CD4-positive, alpha-beta T cell treated with Interleukin-4 for 1 hour (primary cell): ENCODE measurements at regions not wholly inside any gene's neighbourhood (a gene's known extent, or its start where the extent isn't known, plus 50 kb on each side); places are given as distances from the start of the nearest gene placed in this dataset.
"Not testable (repeated sequence)": the region's sequence is repeated elsewhere in the genome, so short reads cannot be mapped to it uniquely, and the experiment has no call there.

Source experiments
- DNase-seq, 2 donors: peaks; one replicate each; pipeline ENCODE4 v3.0.0-alpha.2; 2020 to 2022

- no peak for DNase-seq
Measured at GRCh38 chr4:128688033-128688721, 121.3 kb upstream of the JADE1 start.

DNA sequence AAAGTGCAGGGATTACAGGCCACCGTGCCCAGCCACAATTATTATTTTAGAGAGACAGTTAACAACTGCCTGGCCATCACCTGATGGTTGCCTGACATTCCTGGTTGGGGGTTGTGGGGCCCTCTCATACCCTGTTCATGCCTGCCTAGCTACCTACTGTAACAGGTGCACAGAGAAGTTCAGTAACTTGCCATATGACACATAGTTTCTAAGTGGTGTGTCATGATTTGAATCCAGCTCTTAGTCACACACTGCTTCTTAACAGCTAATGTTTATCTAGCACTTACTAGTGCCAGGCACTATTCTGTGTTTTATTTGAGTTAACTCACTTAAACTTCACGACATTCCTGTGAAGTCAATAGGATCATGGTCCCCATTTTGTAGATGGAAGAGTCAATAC, 122.7 kb upstream of the JADE1 start:
- no peak for DNase-seq

GRCh38 chr4:128686032-128686465, 123.5 kb upstream of the JADE1 start:
- DNase-seq, result no peak

- DNase-seq, result no peak
Measured at GRCh38 chr4:128684016-128684415, 125.5 kb upstream of the JADE1 start.

DNA sequence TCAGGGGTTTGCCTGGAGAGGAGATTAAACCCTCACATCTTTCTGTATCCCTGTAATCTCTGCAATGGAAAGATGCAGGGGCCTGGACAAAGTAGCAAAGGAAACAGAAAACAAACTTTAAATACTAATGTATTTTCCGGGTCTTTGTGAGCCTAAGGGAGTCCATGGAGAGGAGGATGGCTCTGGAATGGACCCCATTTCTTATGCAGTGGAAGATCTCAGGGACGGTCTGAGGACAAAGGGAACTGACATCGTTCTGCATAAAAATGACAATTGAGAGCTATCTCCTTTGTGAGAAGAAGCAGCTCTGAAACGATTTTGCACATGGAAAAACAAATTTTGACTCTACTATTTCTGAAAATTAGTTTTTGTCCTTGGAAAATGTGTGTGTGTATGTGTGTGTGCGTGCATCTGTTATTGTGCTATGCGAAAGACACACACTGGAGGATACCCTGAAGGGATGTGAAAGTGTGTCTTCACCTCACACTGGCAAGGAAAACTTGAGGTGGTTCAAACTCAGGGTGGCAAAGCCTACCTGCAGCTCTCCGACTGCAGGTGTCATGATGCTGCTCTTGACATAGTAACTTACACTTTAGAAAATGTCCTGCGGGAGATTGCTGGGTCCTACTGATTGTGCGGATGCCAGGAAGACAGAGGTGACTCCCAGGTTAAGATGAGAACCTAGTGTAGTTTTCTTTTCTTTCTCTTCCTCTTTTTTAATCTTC, 126.4 kb upstream of the JADE1 start:
- DNase-seq, result no peak

DNA sequence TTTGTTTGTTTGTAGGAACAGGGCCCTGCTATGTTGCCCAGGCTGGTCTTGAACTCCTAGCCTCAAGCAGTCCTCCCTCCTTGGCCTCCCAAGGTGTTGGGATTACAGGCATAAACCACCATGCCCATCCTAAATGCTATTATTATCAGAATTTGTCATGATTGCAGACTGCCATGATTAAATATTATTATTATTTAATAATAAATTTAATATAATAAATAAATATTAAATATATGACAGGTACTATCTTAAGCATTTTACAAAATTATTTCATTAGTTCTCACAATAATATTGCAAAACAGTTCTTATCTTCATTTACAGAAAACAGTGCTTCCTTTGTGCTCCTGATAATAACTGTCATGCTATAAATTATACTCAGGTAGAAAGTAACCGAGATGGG, 133.4 kb upstream of the JADE1 start:
- no peak for DNase-seq

DNA sequence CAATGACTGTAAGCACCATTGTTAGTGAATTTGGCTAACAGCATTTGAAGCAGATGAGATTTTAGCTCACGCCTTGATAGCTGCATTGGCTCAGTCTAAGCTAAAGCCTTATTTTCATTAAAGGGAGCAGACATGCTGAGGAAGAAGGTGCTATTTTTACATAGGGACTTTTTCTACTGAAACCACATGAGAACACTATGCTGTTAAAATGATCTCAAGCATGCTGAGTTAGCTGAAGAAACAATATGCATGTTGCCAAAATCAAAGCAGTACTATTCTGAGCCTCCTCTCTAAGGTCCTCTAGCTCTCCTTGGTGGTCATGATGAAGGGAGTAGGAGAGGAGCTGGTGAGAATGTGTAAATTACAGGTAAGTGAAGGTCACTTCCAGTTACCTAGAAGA, 134.4 kb upstream of the JADE1 start:
- no peak for DNase-seq

DNA sequence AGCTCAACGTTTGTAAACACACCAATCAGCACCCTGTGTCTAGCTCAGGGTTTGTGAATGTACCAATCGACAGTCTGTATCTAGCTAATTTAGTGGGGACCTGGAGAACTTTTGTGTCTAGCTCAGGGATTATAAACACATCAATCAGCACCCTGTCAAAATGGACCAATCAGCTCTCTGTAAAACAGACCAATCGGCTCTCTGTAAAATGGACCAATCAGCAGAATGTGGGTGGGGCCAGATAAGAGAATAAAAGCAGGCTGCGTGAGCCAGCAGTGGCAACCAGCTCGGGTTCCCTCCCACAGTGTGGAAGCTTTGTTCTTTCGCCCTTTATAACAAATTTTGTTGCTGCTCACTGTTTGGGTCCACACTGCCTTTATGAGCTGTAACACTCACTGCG, 136.3 kb upstream of the JADE1 start:
- DNase-seq, result not testable (repeated sequence)

DNA sequence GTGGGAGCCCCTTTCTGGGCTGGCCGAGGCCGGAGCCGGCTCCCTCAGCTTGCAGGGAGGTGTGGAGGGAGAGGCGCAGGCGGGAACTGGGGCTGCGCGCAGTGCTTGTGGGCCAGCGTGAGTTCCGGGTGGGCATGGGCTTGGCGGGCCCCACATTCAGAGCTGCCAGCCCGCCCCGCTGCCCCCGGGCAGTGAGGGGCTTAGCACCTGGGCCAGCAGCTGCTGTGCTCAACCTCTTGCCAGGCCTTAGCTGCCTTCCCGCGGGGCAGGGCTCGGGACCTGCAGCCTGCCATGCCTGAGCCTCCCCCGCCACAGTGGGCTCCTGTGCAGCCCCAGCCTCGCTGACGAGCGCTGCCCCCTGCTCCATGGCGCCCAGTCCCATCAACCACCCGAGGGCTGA, 136.9 kb upstream of the JADE1 start:
- DNase-seq, result not testable (repeated sequence)

DNA sequence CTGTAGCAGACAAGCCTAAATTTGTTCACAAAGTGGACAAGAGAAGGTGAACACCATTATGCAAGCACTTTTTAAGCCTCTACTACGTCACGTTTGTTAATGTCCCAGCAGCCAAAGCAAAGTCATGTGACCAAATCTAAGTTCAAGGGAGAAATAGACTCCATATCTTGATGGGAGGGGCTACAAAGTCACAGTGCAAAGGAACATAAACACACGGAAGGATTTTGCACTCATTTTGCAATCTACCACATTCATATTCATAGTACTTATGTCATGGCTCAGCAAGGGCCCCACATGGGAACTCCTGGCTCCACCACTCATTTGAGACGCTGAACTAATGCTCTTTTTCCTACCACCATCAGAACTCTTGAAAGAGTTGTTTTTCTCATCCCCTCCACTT, 139.0 kb upstream of the JADE1 start:
- no peak for DNase-seq

DNA sequence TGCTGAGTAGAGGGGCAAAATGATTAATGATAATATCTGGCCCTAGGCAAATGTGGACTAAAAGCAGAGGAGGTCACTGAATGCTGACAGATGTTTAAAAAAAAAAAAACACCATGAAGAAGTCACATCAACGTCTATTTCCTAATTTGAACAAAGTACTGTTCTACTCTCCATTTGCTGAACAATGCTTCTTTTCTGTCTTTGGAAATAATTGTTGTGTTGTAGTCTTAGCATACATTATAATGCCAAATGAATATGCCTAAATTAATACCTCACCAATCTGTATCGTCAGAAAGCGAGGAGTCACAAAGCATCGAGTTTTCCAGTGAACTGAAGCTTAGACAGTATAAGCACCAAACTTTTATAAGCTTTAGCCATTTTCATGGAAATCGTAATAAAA, 140.9 kb upstream of the JADE1 start:
- DNase-seq, result no peak

- no peak for DNase-seq
Measured at GRCh38 chr4:128665514-128665913, 144.0 kb upstream of the JADE1 start.

DNA sequence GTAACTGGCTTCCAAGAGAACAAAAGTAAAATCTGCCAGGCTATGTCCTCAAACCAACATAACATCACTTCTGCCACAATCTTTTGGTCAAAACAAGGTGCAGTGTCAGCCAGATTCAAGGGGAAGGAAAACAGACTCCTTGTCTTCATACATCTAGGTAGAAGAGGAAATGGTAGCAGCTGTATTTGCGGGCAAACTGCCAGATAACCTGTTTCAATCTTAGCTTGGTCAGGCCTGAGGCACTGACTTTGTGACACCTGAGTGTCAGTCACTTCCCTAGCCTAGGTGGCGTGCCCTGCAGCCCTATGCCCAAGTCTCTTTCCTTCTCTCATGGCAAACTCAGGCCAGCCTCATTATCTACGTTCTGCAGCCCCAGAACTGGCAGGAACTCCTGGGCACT, 146.2 kb upstream of the JADE1 start:
- peak; percentile 4 to 15 for DNase-seq

- no peak for DNase-seq
Measured at GRCh38 chr4:128661479-128661878, 148.0 kb upstream of the JADE1 start.

DNA sequence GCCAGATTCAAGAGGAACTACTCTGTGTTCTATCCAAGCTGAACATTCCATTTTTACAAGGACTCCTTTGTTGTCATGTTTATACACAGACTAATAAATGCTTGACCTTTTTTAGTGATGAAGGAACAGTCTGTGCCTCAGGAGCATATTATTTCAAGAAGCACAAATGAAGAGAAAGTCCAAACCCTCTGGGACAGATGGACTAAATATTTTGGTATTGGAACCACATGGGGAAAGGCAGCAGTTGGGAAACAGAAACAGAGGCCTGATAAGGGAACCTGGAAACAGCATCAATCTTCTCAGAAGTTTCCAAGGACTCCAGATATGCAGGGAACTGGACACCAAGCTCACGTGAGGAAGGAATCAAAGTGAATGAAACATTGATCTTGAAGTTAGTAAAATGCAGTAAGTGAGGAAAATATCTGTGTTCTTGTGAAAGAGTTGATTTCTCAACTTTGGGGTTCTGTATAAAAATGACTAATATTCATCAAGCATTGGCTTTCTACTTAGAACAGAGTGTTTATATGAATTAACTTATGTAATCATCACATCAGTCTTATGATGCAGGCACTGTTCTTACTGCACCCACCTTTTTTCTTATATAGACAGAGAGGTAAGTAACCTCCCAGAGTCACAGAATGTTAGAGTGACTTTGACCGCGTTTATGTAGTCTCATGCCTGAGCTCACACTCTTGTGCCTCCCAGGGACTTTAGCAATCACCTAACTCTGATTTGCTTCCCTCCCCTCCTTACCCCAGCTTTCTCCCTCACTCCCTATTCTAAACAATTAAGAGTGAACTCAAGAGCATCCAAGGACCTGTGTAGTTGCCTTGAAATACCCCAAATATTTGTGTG, 148.9 kb upstream of the JADE1 start:
- no peak for DNase-seq

GRCh38 chr4:128658214-128658631, 151.3 kb upstream of the JADE1 start:
- DNase-seq, result no peak

DNA sequence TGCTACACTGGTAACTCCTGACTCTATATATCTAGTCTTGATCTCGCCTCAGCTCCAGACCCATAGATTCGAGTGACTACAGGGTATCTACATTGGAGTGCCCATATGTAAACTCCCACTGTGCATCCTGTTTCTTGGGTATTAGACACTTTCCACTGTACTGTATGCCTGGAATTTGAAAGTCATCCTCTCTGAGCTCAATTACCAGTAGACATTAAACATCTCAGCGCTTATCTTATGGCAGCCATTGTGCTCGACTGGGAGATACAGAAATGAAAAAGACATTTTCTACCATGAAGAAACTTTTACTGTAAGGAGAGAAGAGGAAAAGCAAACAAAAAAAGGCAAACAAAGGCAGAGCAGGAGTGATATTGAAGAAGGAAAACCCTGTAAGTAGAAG, 151.9 kb upstream of the JADE1 start:
- no peak for DNase-seq

- no peak for DNase-seq
Measured at GRCh38 chr4:128654465-128654864, 155.0 kb upstream of the JADE1 start.

- no peak for DNase-seq
Measured at GRCh38 chr4:128653527-128654444, 155.7 kb upstream of the JADE1 start.

GRCh38 chr4:128649575-128650205, 159.8 kb upstream of the JADE1 start:
- no peak for DNase-seq

DNA sequence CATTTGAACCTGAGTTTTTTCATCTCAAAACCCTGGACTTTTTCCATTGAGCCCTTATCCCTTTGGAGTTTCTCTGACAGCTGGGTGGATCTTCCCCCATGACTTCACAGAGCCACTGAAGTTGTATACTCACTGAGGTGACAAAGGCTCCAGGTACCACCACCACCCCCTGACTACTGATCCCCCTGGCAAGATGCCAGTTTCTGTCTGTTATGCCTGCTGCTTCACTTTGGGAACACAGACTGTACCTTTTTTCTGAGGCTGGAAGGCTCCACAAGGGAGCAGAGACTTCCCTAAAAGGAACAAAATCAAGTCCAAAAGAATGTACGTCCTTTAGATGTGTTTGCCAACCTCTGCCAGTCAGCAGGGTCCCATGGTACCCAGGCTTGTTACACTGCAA, 160.3 kb upstream of the JADE1 start:
- DNase-seq, result no peak

- no peak for DNase-seq
Measured at GRCh38 chr4:128648021-128648420, 161.5 kb upstream of the JADE1 start.
